IMR-90 (cell line): ENCODE measurements at regions not wholly inside any gene's neighbourhood (a gene's known extent, or its start where the extent isn't known, plus 50 kb on each side); places are given as distances from the start of the nearest gene placed in this dataset.
A peak's percentile ranks its signal among the peaks of the same experiment; 100 is the strongest.

ENCODE experiments used
- ATAC-seq: fragments of 200-7000 bp; cut with Tn5 transposase; 2 replicates; pipeline ENCODE4 v1.9.1; 2020; ENCODE audit warnings: low read depth, mild to moderate bottlenecking, moderate library complexity
- BruUV-seq: library from RNA; stranded (reverse); fragments of 400-500 nt; replicated peaks from 2 replicates; lab custom pipeline; 2021; lab: Mats Ljungman, UMichigan
- CTCF ChIA-PET: fragments of 300-600 bp; formaldehyde crosslinking; extraction: SDS; loops from one replicate; lab custom pipeline; 2021; ENCODE audit warnings: antibody characterized with exemption; lab: Yijun Ruan, JAX
- POLR2A ChIA-PET: fragments of 300-600 bp; sonication (Branson Sonifier 250); formaldehyde crosslinking; loops from one replicate; lab custom pipeline; 2022; ENCODE audit warnings: antibody characterized with exemption; ENCODE audit not compliant: unreplicated experiment; lab: Charles Lee
- DNase-seq: peaks from one replicate; pipeline ENCODE4 v3.0.0; 2013
- H2AFZ ChIP-seq: replicated peaks from 2 replicates; pipeline ENCODE3; 2013; ENCODE audit warnings: low read length, mild to moderate bottlenecking; ENCODE audit not compliant: poor library complexity
- H2AK5ac ChIP-seq: 2 replicates; pipeline ENCODE4 v1.6.1; 2013; ENCODE audit warnings: low read depth, low read length, inconsistent platforms
- H2AK9ac ChIP-seq: replicated peaks from 2 replicates; pipeline ENCODE3; 2013; ENCODE audit warnings: mild to moderate bottlenecking, low read depth, low read length, moderate library complexity; ENCODE audit not compliant: poor library complexity
- H2BK120ac ChIP-seq: 2 replicates; pipeline ENCODE4 v1.6.1; 2013; ENCODE audit warnings: low read depth, low read length, inconsistent platforms
- H2BK15ac ChIP-seq: 3 replicates; pipeline ENCODE4 v1.6.1; 2013; ENCODE audit warnings: low read depth, low read length, inconsistent platforms
- H2BK20ac ChIP-seq: 2 replicates; pipeline ENCODE4 v1.6.1; 2013; ENCODE audit warnings: low read depth, mild to moderate bottlenecking, inconsistent platforms, low read length, moderate library complexity
- H2BK5ac ChIP-seq: 2 replicates; pipeline ENCODE4 v1.6.1; 2013; ENCODE audit warnings: mild to moderate bottlenecking, low read depth, low read length, inconsistent platforms; ENCODE audit not compliant: poor library complexity, severe bottlenecking
- H3K14ac ChIP-seq: replicated peaks from 2 replicates; pipeline ENCODE4 v1.6.1; 2013; ENCODE audit warnings: low read depth, low read length, inconsistent platforms
- H3K18ac ChIP-seq: 2 replicates; pipeline ENCODE4 v1.6.1; 2013; ENCODE audit warnings: low read depth, low read length, control low read depth
- H3K23ac ChIP-seq: 2 replicates; pipeline ENCODE4 v1.6.1; 2013; ENCODE audit warnings: low read depth, low read length, inconsistent platforms
- H3K27ac ChIP-seq: 2 replicates; pipeline ENCODE4 v1.5.1; 2013; ENCODE audit warnings: mild to moderate bottlenecking, control low read depth, low read length; ENCODE audit not compliant: insufficient read depth
- H3K27me3 ChIP-seq: 2 replicates; pipeline ENCODE4 v1.6.1; 2013; ENCODE audit warnings: low read length; ENCODE audit not compliant: control insufficient read depth, insufficient read depth
- H3K36me3 ChIP-seq: 2 replicates; pipeline ENCODE4 v1.6.1; 2013; ENCODE audit warnings: low read length, mixed read lengths; ENCODE audit not compliant: control insufficient read depth, insufficient read depth
- H3K4ac ChIP-seq: 2 replicates; pipeline ENCODE4 v1.6.1; 2013; ENCODE audit warnings: low read depth, low read length, inconsistent platforms
- H3K4me1 ChIP-seq: 2 replicates; pipeline ENCODE4 v1.6.1; 2013; ENCODE audit warnings: low read length, mixed read lengths; ENCODE audit not compliant: control insufficient read depth, insufficient read depth
- H3K4me2 ChIP-seq: 2 replicates; pipeline ENCODE4 v1.6.1; 2013; ENCODE audit warnings: low read depth, mild to moderate bottlenecking, control low read depth, low read length, moderate library complexity
- H3K4me3 ChIP-seq: 2 replicates; pipeline ENCODE4 v1.5.1; 2013; ENCODE audit warnings: low read depth, mild to moderate bottlenecking, control low read depth, low read length, moderate library complexity; ENCODE audit not compliant: insufficient read depth
- H3K56ac ChIP-seq: 2 replicates; pipeline ENCODE4 v1.6.1; 2013; ENCODE audit warnings: low read length, inconsistent platforms; ENCODE audit not compliant: insufficient read depth; ENCODE audit errors: extremely low read depth
- H3K79me1 ChIP-seq, 2 experiments: 2 replicates each; pipeline ENCODE4 v1.6.1; 2013; ENCODE audit warnings: low read length in 2 of 2, inconsistent platforms in 1 of 2, low read depth in 1 of 2
- H3K9ac ChIP-seq: 2 replicates; pipeline ENCODE4 v1.6.1; 2013; ENCODE audit warnings: low read depth, low read length, control low read depth
- H3K9me1 ChIP-seq: 2 replicates; pipeline ENCODE4 v1.6.1; 2013; ENCODE audit warnings: low read length, inconsistent platforms; ENCODE audit not compliant: insufficient read depth
- H3K9me3 ChIP-seq: 2 replicates; pipeline ENCODE4 v1.6.1; 2013; ENCODE audit warnings: low read length; ENCODE audit not compliant: control insufficient read depth, insufficient read depth
- H4K20me1 ChIP-seq: 2 replicates; pipeline ENCODE4 v1.6.1; 2013; ENCODE audit warnings: low read length, inconsistent platforms; ENCODE audit not compliant: insufficient read depth
- H4K5ac ChIP-seq: 2 replicates; pipeline ENCODE4 v1.6.1; 2013; ENCODE audit warnings: mild to moderate bottlenecking, low read depth, low read length, control low read depth
- H4K8ac ChIP-seq, 2 experiments: 2 replicates each; pipeline ENCODE4 v1.6.1; 2013; ENCODE audit warnings: low read depth in 2 of 2, low read length in 2 of 2, control low read depth in 1 of 2, inconsistent platforms in 1 of 2
- H4K91ac ChIP-seq: 2 replicates; pipeline ENCODE4 v1.6.1; 2013; ENCODE audit warnings: low read depth, low read length, inconsistent platforms; ENCODE audit not compliant: insufficient read depth
- BHLHE40 ChIP-seq: fragments of 150-350 bp; IDR thresholded peaks from 2 replicates; pipeline ENCODE4 v1.6.1; 2016; ENCODE audit warnings: mild to moderate bottlenecking, low read depth, low read length
- CEBPB ChIP-seq: IDR thresholded peaks from 2 replicates; pipeline ENCODE4 v1.6.1; 2012; ENCODE audit warnings: low read depth, low read length, improper control_type of control experiment
- CHD1 ChIP-seq: IDR thresholded peaks from 2 replicates; pipeline ENCODE4 v1.6.1; 2012; ENCODE audit warnings: low read depth, low read length, improper control_type of control experiment
- FOS ChIP-seq: fragments of 150-350 bp; IDR thresholded peaks from 2 replicates; pipeline ENCODE4 v1.6.1; 2016; ENCODE audit warnings: low read depth, low read length
- MAFK ChIP-seq: IDR thresholded peaks from 2 replicates; pipeline ENCODE4 v1.6.1; 2012; ENCODE audit warnings: low read depth, low read length, improper control_type of control experiment
- MAZ ChIP-seq: IDR thresholded peaks from 2 replicates; pipeline ENCODE4 v1.6.1; 2012; ENCODE audit warnings: low read depth, mild to moderate bottlenecking, low read length, improper control_type of control experiment, moderate library complexity, borderline replicate concordance
- MXI1 ChIP-seq: IDR thresholded peaks from 2 replicates; pipeline ENCODE4 v1.6.1; 2012; ENCODE audit warnings: low read depth, mild to moderate bottlenecking, low read length, moderate library complexity, borderline replicate concordance
- NFE2L2 ChIP-seq: fragments of 150-350 bp; IDR thresholded peaks from 2 replicates; pipeline ENCODE4 v1.6.1; 2016; ENCODE audit warnings: low read depth, mild to moderate bottlenecking, low read length
- POLR2A ChIP-seq: IDR thresholded peaks from 2 replicates; pipeline ENCODE4 v1.6.1; 2012; ENCODE audit warnings: mild to moderate bottlenecking, low read depth, low read length
- RAD21 ChIP-seq: IDR thresholded peaks from 2 replicates; pipeline ENCODE4 v1.6.1; 2012; ENCODE audit warnings: low read length, improper control_type of control experiment
- RCOR1 ChIP-seq: IDR thresholded peaks from 2 replicates; pipeline ENCODE4 v1.6.1; 2012; ENCODE audit warnings: mild to moderate bottlenecking, low read length, improper control_type of control experiment; ENCODE audit not compliant: insufficient replicate concordance
- RFX5 ChIP-seq: IDR thresholded peaks from 2 replicates; pipeline ENCODE4 v1.8.0; 2012; ENCODE audit warnings: low read depth, mild to moderate bottlenecking, low read length, moderate library complexity
- SMC3 ChIP-seq: fragments of 150-350 bp; IDR thresholded peaks from 2 replicates; pipeline ENCODE4 v1.6.1; 2016; ENCODE audit warnings: low read depth, mild to moderate bottlenecking, antibody characterized with exemption, low read length, moderate library complexity
- USF2 ChIP-seq: fragments of 150-350 bp; IDR thresholded peaks from 2 replicates; pipeline ENCODE4 v1.6.1; 2017; ENCODE audit warnings: mild to moderate bottlenecking, antibody characterized with exemption, low read length, low read depth
- dilution Hi-C: fragments of 300-500 bp; cut with HindIII; formaldehyde crosslinking; loops from one replicate; pipeline ENCODE4 v1.14.3; 2018; ENCODE audit warnings: low sequenced_read_pairs; ENCODE audit not compliant: unreplicated experiment
- in situ Hi-C: fragments of 300-500 bp; cut with MboI; formaldehyde crosslinking; loops from 3 replicates; pipeline ENCODE4 v1.14.3; 2019; ENCODE audit warnings: low sequenced_read_pairs, inconsistent platforms, mixed read lengths
- intact Hi-C: fragments of 100-400 bp; cut with micrococcal nuclease; formaldehyde crosslinking; loops from 2 replicates; pipeline ENCODE4 v1.10.0; 2022
- TF ChIP-seq, protein P1 (sequence below): conservative IDR thresholded peaks from 2 replicates; pipeline ENCODE4 v1.5.1; 2012; ENCODE audit warnings: mild to moderate bottlenecking, low read depth, low read length, improper control_type of control experiment
- TF ChIP-seq, protein P2 (sequence below): fragments of 150-350 bp; IDR thresholded peaks from 2 replicates; pipeline ENCODE4 v1.6.1; 2016; ENCODE audit warnings: low read depth, mild to moderate bottlenecking, low read length, moderate library complexity, borderline replicate concordance

DNA sequence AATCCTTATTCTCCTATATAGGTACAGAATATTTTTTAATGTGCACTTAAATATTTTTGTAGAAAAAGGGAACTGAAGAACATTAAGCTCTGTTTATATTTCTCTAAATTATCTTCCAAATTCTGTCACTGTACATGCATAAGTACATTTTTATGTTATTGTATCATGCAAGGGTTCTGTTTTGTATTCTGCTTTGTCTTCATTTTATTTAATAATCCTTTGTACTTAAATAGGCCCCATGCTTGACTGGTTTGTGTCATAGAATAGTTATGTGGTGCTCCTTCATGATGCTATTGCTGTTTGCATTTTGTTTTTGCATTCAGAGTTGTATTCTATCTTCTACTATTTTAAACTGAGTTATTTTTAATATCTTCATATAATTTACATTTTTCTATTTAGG is 111.9 kb upstream of the EDNRA start:
- intact Hi-C loops = no loop called here
- DNase-seq (peak; percentile 66), ATAC-seq (peak; percentile 59)
- Histone ChIP-seq H3K79me1 (no peaks in the 10 kb centered on the region), H3K9me1 (no peaks in the 10 kb centered on the region), H3K4me3 (no peak overlapping the region), H2BK20ac (no peak overlapping the region), H4K20me1 (no peaks in the 10 kb centered on the region), H3K36me3 (no peaks in the 10 kb centered on the region), H2BK15ac (no peak overlapping the region), H3K4me1 (peaks cover 5% of the 10 kb centered on the region; the same call in 1 of the 2 replicates), H2BK120ac (no peak overlapping the region), H2BK5ac (peak overlapping the region; percentile 7), H3K14ac (no peak overlapping the region), H3K9ac (no peak overlapping the region), H4K5ac (no peak overlapping the region), H3K27ac (no peak overlapping the region), H3K18ac (no peak overlapping the region), H2AK9ac (no peak overlapping the region), H3K56ac (no peak overlapping the region), H4K8ac (no peak overlapping the region; a peak in 1 of 4 replicates), H3K27me3 (no peaks in the 10 kb centered on the region), H3K4me2 (no peak overlapping the region), H3K4ac (no peak overlapping the region), H4K91ac (no peak overlapping the region), H2AFZ (no peak overlapping the region), H2AK5ac (no peak overlapping the region), H3K23ac (no peak overlapping the region), H3K9me3 (no peaks in the 10 kb centered on the region)
- dilution Hi-C loops = no loop called here
- no TSS peak for BruUV-seq
- TF ChIP-seq FOS (no peak), RAD21 (no peak), POLR2A (no peak), MAZ (no peak), NFE2L2 (no peak), MAFK (no peak), RFX5 (no peak), RCOR1 (no peak), CHD1 (no peak), SMC3 (no peak), CEBPB (no peak), MXI1 (no peak), USF2 (no peak), BHLHE40 (no peak)
- TF ChIP-seq, protein P1, sequence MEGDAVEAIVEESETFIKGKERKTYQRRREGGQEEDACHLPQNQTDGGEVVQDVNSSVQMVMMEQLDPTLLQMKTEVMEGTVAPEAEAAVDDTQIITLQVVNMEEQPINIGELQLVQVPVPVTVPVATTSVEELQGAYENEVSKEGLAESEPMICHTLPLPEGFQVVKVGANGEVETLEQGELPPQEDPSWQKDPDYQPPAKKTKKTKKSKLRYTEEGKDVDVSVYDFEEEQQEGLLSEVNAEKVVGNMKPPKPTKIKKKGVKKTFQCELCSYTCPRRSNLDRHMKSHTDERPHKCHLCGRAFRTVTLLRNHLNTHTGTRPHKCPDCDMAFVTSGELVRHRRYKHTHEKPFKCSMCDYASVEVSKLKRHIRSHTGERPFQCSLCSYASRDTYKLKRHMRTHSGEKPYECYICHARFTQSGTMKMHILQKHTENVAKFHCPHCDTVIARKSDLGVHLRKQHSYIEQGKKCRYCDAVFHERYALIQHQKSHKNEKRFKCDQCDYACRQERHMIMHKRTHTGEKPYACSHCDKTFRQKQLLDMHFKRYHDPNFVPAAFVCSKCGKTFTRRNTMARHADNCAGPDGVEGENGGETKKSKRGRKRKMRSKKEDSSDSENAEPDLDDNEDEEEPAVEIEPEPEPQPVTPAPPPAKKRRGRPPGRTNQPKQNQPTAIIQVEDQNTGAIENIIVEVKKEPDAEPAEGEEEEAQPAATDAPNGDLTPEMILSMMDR = no peak
- TF ChIP-seq, protein P2, sequence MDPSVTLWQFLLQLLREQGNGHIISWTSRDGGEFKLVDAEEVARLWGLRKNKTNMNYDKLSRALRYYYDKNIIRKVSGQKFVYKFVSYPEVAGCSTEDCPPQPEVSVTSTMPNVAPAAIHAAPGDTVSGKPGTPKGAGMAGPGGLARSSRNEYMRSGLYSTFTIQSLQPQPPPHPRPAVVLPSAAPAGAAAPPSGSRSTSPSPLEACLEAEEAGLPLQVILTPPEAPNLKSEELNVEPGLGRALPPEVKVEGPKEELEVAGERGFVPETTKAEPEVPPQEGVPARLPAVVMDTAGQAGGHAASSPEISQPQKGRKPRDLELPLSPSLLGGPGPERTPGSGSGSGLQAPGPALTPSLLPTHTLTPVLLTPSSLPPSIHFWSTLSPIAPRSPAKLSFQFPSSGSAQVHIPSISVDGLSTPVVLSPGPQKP = no peak
- ChIA-PET CTCF (interaction anchor here (1.1 kb wide), 1 partner anchor 9 kb away, joined by 3 read pairs; no protein-coding TSS in a partner anchor), POLR2A (no interaction called here)
- in situ Hi-C loops = no loop called here
